Tibial nerve (tissue), 4 donors: ENCODE measurements at regions not wholly inside any gene's neighbourhood (a gene's known extent, or its start where the extent isn't known, plus 50 kb on each side); places are given as distances from the start of the nearest gene placed in this dataset.
"Not testable (repeated sequence)": the region's sequence is repeated elsewhere in the genome, so short reads cannot be mapped to it uniquely, and the experiment has no call there.

ENCODE experiments used
- CTCF ChIP-seq, 5 experiments: fragments of 200-600 bp in 3 of 5; fragments of 450-650 bp in 2 of 5; sonication (generic) in 3 of 5; IDR thresholded peaks; one replicate each; pipeline ENCODE4 v1.5.1; 2016 to 2019; ENCODE audit warnings: antibody characterized with exemption in 5 of 5, mild to moderate bottlenecking in 3 of 5, moderate library complexity in 2 of 5
- EP300 ChIP-seq, 2 donors: sonication (generic); formaldehyde crosslinking; IDR thresholded peaks; one replicate each; pipeline ENCODE4 v1.6.1; 2017; ENCODE audit warnings: antibody characterized with exemption in 2 of 2, mild to moderate bottlenecking in 1 of 2

GRCh38 chr1:243055510-243055909, 199.6 kb downstream of the CEP170 start:
- TF ChIP-seq CTCF, EP300 (IDR thresholded peaks at IDR 0.05): not testable (repeated sequence)
